K562 (cell line): ENCODE measurements at regions not wholly inside any gene's neighbourhood (a gene's known extent, or its start where the extent isn't known, plus 50 kb on each side); places are given as distances from the start of the nearest gene placed in this dataset.

ENCODE experiments used
- ARID4B ChIP-seq: sonication (generic); formaldehyde crosslinking; IDR thresholded peaks from 2 replicates; pipeline ENCODE4 v1.8.0; 2022; ENCODE audit warnings: mild to moderate bottlenecking, missing genetic modification reagents
- MAFK ChIP-seq: IDR thresholded peaks from 2 replicates; pipeline ENCODE4 v1.6.1; 2011; ENCODE audit warnings: low read length, improper control_type of control experiment
- PBX2 ChIP-seq, 2 experiments: IDR thresholded peaks in 1 of 2; conservative IDR thresholded peaks in 1 of 2; 2 replicates each; pipeline ENCODE4 v1.6.1; 2016; ENCODE audit warnings: low read depth in 2 of 2, mild to moderate bottlenecking in 1 of 2, missing compliant biosample characterization in 1 of 2, missing genetic modification characterization in 1 of 2, moderate library complexity in 1 of 2
- SNRNP70 ChIP-seq: fragments of 200-400 bp; formaldehyde crosslinking; optimal IDR thresholded peaks from 2 replicates; pipeline ENCODE3; 2017; ENCODE audit warnings: low read depth, low read length
- ZFP36 ChIP-seq: fragments of 150-350 bp; IDR thresholded peaks from 2 replicates; pipeline ENCODE4 v1.6.1; 2018; ENCODE audit warnings: low read length, low read depth; ENCODE audit not compliant: partially characterized antibody
- ZHX1 ChIP-seq: fragments of 150-350 bp; conservative IDR thresholded peaks from 2 replicates; pipeline ENCODE4 v1.6.1; 2014; ENCODE audit warnings: low read length
- ZNF134 ChIP-seq: fragments of 250-450 bp; sonication (Bioruptor Pico); conservative IDR thresholded peaks from 2 replicates; pipeline ENCODE4 v1.4.0; 2020

- TF ChIP-seq PBX2 (CRISPR knock-in tag; IDR thresholded peaks at IDR 0.05; ENCODE audit: low read depth) = no peak
- no peak for TF ChIP-seq PBX2 (tag; conservative IDR thresholded peaks at IDR 0.05; ENCODE audit: low read depth)
- TF ChIP-seq ZHX1 = no peak
- TF ChIP-seq MAFK = no peak
- no peak for TF ChIP-seq ZFP36
- no peak for TF ChIP-seq ZNF134 (CRISPR knock-in tag)
- no peak for TF ChIP-seq ARID4B (CRISPR knock-in tag)
- no peak for TF ChIP-seq SNRNP70
Observed at GRCh38 chr13:65932587-65933239, 1297.4 kb downstream of the PCDH9 start (continued).
